Endothelial cell of umbilical vein (primary cell): ENCODE measurements at regions not wholly inside any gene's neighbourhood (a gene's known extent, or its start where the extent isn't known, plus 50 kb on each side); places are given as distances from the start of the nearest gene placed in this dataset.

Source experiments
- BruUV-seq: library from RNA; stranded (reverse); fragments of 400-500 nt; replicated peaks from 2 replicates; lab custom pipeline; 2021; lab: Mats Ljungman, UMichigan
- CTCF ChIA-PET: fragments of 300-600, 350-600 bp; sonication (Branson Sonifier 250); formaldehyde crosslinking; loops from one replicate; lab custom pipeline; 2021; ENCODE audit warnings: antibody characterized with exemption, inconsistent platforms; lab: Charles Lee
- POLR2A ChIA-PET: fragments of 300-600, 350-600 bp; sonication (Branson Sonifier 250); formaldehyde crosslinking; loops from one replicate; lab custom pipeline; 2021; ENCODE audit warnings: antibody characterized with exemption, inconsistent platforms; lab: Charles Lee
- DNase-seq: peaks from one replicate; pipeline ENCODE4 v3.0.0-alpha.2; 2011; ENCODE audit warnings: low read depth, low spot score
- FAIRE-seq: peaks from 2 replicates; lab custom pipeline; 2011; peaks lifted over from hg19 to GRCh38; lab: Jason Lieb, UNC
- H2AFZ ChIP-seq: 2 replicates; pipeline ENCODE4 v1.6.0; 2012; ENCODE audit warnings: low read depth, low read length, control low read depth, inconsistent platforms
- H3K27ac ChIP-seq: 2 replicates; pipeline ENCODE4 v1.5.1; 2011; ENCODE audit warnings: low read depth, mild to moderate bottlenecking, control low read depth, low read length, moderate library complexity; ENCODE audit not compliant: insufficient read depth
- H3K27me3 ChIP-seq, 2 experiments: 2 replicates each; pipeline versions ENCODE4 v1.6.0 to v1.6.1; 2011; ENCODE audit warnings: low read length in 2 of 2, mixed read lengths in 1 of 2; ENCODE audit not compliant: control insufficient read depth in 2 of 2, insufficient read depth in 2 of 2
- H3K36me3 ChIP-seq, 2 experiments: 2 replicates in 1 of 2; 3 replicates in 1 of 2; pipeline ENCODE4 v1.5.1; 2011; ENCODE audit warnings: low read length in 2 of 2, mild to moderate bottlenecking in 1 of 2, moderate library complexity in 1 of 2; ENCODE audit not compliant: control insufficient read depth in 2 of 2, insufficient read depth in 2 of 2; ENCODE audit errors: extremely low read depth in 1 of 2
- H3K4me1 ChIP-seq: 3 replicates; pipeline ENCODE4 v1.5.1; 2011; ENCODE audit warnings: mild to moderate bottlenecking, low read length; ENCODE audit not compliant: control insufficient read depth, insufficient read depth; ENCODE audit errors: extremely low read depth
- H3K4me2 ChIP-seq: 2 replicates; pipeline ENCODE4 v1.6.1; 2011; ENCODE audit warnings: low read length, control low read depth, mixed read lengths; ENCODE audit not compliant: insufficient read depth
- H3K4me3 ChIP-seq, 3 experiments: fragments of 200-600 bp in 1 of 3; sonication (generic), shearing (Covaris generic) in 1 of 3; replicated peaks in 1 of 3; 2 replicates each; pipeline ENCODE4 v1.5.1; 2011 to 2016; ENCODE audit warnings: control low read depth in 3 of 3, low read length in 3 of 3, mild to moderate bottlenecking in 2 of 3, inconsistent platforms in 1 of 3, low read depth in 1 of 3, moderate library complexity in 1 of 3; ENCODE audit not compliant: insufficient read depth in 1 of 3
- H3K79me2 ChIP-seq: 2 replicates; pipeline ENCODE4 v1.6.0; 2012; ENCODE audit warnings: low read length, inconsistent platforms; ENCODE audit not compliant: control insufficient read depth, insufficient read depth
- H3K9ac ChIP-seq: replicated peaks from 2 replicates; pipeline ENCODE3; 2011; ENCODE audit warnings: low read length, control low read depth; ENCODE audit not compliant: insufficient read depth; ENCODE audit errors: extremely low read depth
- H3K9me1 ChIP-seq: replicated peaks from 3 replicates; pipeline ENCODE4 v1.6.0; 2011; ENCODE audit warnings: mild to moderate bottlenecking, low read length; ENCODE audit not compliant: control insufficient read depth, insufficient read depth; ENCODE audit errors: extremely low read depth
- H3K9me3 ChIP-seq: replicated peaks from 2 replicates; pipeline ENCODE4 v1.5.1; 2012; ENCODE audit warnings: low read length, inconsistent platforms; ENCODE audit not compliant: control insufficient read depth, insufficient read depth
- H4K20me1 ChIP-seq: replicated peaks from 2 replicates; pipeline ENCODE3; 2011; ENCODE audit warnings: mild to moderate bottlenecking, low read length; ENCODE audit not compliant: control insufficient read depth, insufficient read depth; ENCODE audit errors: extremely low read depth
- CTCF ChIP-seq, 2 donors: IDR thresholded peaks; 1 replicate in 1 of 2; 2 replicates in 1 of 2; pipeline ENCODE4 v1.5.1; 2011; ENCODE audit warnings: low read length in 2 of 2, mild to moderate bottlenecking in 2 of 2, moderate library complexity in 2 of 2, control low read depth in 1 of 2, inconsistent platforms in 1 of 2, low read depth in 1 of 2; ENCODE audit not compliant: insufficient read depth in 1 of 2; ENCODE audit errors: extremely low read depth in 1 of 2
- FOS ChIP-seq: IDR thresholded peaks from 2 replicates; pipeline ENCODE4 v1.6.1; 2011; ENCODE audit warnings: mild to moderate bottlenecking, low read length, moderate library complexity, borderline replicate concordance; ENCODE audit not compliant: insufficient read depth
- GATA2 ChIP-seq: IDR thresholded peaks from 2 replicates; pipeline ENCODE4 v1.7.0; 2011; ENCODE audit warnings: low read depth, mild to moderate bottlenecking, moderate library complexity, mixed read lengths, low read length; ENCODE audit not compliant: insufficient read length, insufficient read depth
- MAX ChIP-seq: IDR thresholded peaks from 2 replicates; pipeline ENCODE4 v1.6.1; 2011; ENCODE audit not compliant: insufficient read depth, insufficient read length
- POLR2A ChIP-seq: IDR thresholded peaks from 2 replicates; pipeline ENCODE4 v1.6.1; 2012; ENCODE audit warnings: low read depth, mild to moderate bottlenecking, control low read depth, low read length
- dilution Hi-C: fragments of 300-500 bp; cut with MboI; formaldehyde crosslinking; loops from one replicate; pipeline ENCODE4 v1.15.0; 2019; ENCODE audit warnings: low sequenced_read_pairs; ENCODE audit not compliant: extremely low pct_ligation_motif_present
- intact Hi-C: fragments of 100-400 bp; cut with micrococcal nuclease; formaldehyde crosslinking; loops from one replicate; pipeline ENCODE4 v1.10.0; 2022

DNA sequence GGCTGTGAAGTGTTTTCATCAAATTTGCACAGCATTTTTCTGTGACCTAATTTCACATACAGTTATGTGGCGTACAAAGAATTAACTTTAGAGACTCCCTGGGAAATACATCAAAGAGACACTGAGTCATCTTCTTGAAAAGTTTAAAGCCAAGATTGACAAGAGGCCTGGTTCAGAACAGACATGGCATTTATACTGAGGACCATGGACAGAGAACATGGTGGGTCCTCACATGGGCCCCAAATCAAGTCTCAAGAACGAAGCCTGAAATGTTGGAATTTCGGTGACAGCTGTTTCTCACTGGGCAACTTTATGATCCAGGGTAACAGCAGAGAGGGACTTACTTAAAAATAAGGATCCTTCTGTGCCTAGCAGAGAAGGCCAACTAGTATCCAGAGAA is 311.5 kb upstream of the KCNJ16 start:
- intact Hi-C loops: loop anchor here (2.0 to 5.0 kb wide), 5 partner anchors 31 to 405 kb away; partner anchors contain the start of gene KCNJ2
- no peak overlapping the region for H3K27ac ChIP-seq
- H3K9me1 ChIP-seq: no peaks in the 10 kb centered on the region
- H3K4me3 ChIP-seq: no peak overlapping the region
- no peak overlapping the region for H3K4me2 ChIP-seq
- H4K20me1 ChIP-seq: no peaks in the 10 kb centered on the region
- H2AFZ ChIP-seq: no peak overlapping the region
- no peaks in the 10 kb centered on the region for H3K79me2 ChIP-seq
- peaks cover 21% of the 10 kb centered on the region for H3K4me1 ChIP-seq
- POLR2A ChIA-PET: no interaction called here
- FAIRE-seq (no peak), DNase-seq (peak; percentile 34)
- H3K27me3 ChIP-seq: no peaks in the 10 kb centered on the region
- dilution Hi-C loops: no loop called here
- H3K36me3 ChIP-seq: no peaks in the 10 kb centered on the region
- no peak overlapping the region for H3K9ac ChIP-seq
- CTCF ChIA-PET: interaction anchor here (1.6 kb wide), 1 partner anchor 157 kb away, joined by 6 read pairs; no protein-coding TSS in a partner anchor
- BruUV-seq: no TSS peak
- H3K9me3 ChIP-seq: no peaks in the 10 kb centered on the region
- TF ChIP-seq FOS (peak; percentile 6), POLR2A (no peak)

- TF ChIP-seq CTCF (IDR thresholded peaks at IDR 0.05; ENCODE audit: extremely low read depth in 1 of 2, insufficient read depth in 1 of 2, low read depth in 1 of 2, low read length in 2 of 2) (no peak), MAX (no peak), GATA2 (no peak)
- H4K20me1 ChIP-seq: no peaks in the 10 kb centered on the region
- H2AFZ ChIP-seq: no peak overlapping the region
- no peak overlapping the region for H3K4me3 ChIP-seq
- H3K27me3 ChIP-seq: no peaks in the 10 kb centered on the region
- POLR2A ChIA-PET: no interaction called here
- no peak for FAIRE-seq
- no peak overlapping the region for H3K27ac ChIP-seq
- intact Hi-C loops (loop anchor here (5.0 kb wide), 2 partner anchors 63 to 108 kb away; no protein-coding TSS in a partner anchor), dilution Hi-C loops (no loop called here)
- H3K79me2 ChIP-seq: no peaks in the 10 kb centered on the region
- peaks cover 21% of the 10 kb centered on the region for H3K4me1 ChIP-seq
- BruUV-seq: no TSS peak
- H3K4me2 ChIP-seq: no peak overlapping the region
- no peaks in the 10 kb centered on the region for H3K36me3 ChIP-seq
- no peaks in the 10 kb centered on the region for H3K9me1 ChIP-seq
- no peak overlapping the region for H3K9ac ChIP-seq
- CTCF ChIA-PET: no interaction called here
- DNase-seq: no peak
- no peaks in the 10 kb centered on the region for H3K9me3 ChIP-seq
Measured at GRCh38 chr17:69764146-69764545, 310.9 kb upstream of the KCNJ16 start.
